Mucosa of descending colon (tissue), 3 donors: ENCODE measurements at regions not wholly inside any gene's neighbourhood (a gene's known extent, or its start where the extent isn't known, plus 50 kb on each side); places are given as distances from the start of the nearest gene placed in this dataset.
"Not testable (repeated sequence)": the region's sequence is repeated elsewhere in the genome, so short reads cannot be mapped to it uniquely, and the experiment has no call there.

Experiments used
- ATAC-seq: fragments of 200-7000 bp; cut with Tn5 transposase; one replicate; pipeline ENCODE4 v1.9.1; 2020; ENCODE audit warnings: mild to moderate bottlenecking, moderate library complexity
- DNase-seq, 3 donors: peaks; one replicate each; pipeline ENCODE4 v3.0.0-alpha.2; 2020
- H3K36me3 ChIP-seq: fragments of 200-600 bp; one replicate; pipeline ENCODE4 v1.8.0; 2021; ENCODE audit warnings: low read depth, mild to moderate bottlenecking
- H3K4me1 ChIP-seq: fragments of 200-600 bp; one replicate; pipeline ENCODE4 v1.8.0; 2021; ENCODE audit warnings: low read depth, mild to moderate bottlenecking
- H3K4me3 ChIP-seq: fragments of 200-600 bp; one replicate; pipeline ENCODE4 v1.8.0; 2021; ENCODE audit warnings: mild to moderate bottlenecking
- H3K9me3 ChIP-seq: fragments of 200-600 bp; one replicate; pipeline ENCODE4 v1.8.0; 2021; ENCODE audit warnings: mild to moderate bottlenecking
- CTCF ChIP-seq: fragments of 200-600 bp; IDR thresholded peaks from one replicate; pipeline ENCODE4 v1.8.0; 2022; ENCODE audit warnings: antibody characterized with exemption, mild to moderate bottlenecking
- intact Hi-C, 2 donors: fragments of 100-400 bp; cut with DNase I in 1 of 2; cut with micrococcal nuclease in 1 of 2; formaldehyde crosslinking; loops; one replicate each; pipeline versions ENCODE4 v1.11.0 to v1.11.1; 2022; cut with DNase I, micrococcal nuclease
- donor health status: DM: no; HTN: no; CAD: no; lungs with moderate emphysema.
- donor health status: DM: no; HTN: no; CAD: no.
- donor health status: DM: no; HTN: yes; CAD: no.

GRCh38 chr13:71304861-71305260 lies 562.1 kb downstream of the DACH1 start:
- ATAC-seq (no peak), DNase-seq (no peak)
- no peaks in the 10 kb centered on the region for H3K9me3 ChIP-seq
- no peaks in the 10 kb centered on the region for H3K36me3 ChIP-seq
- no peak overlapping the region for H3K4me3 ChIP-seq
- TF ChIP-seq CTCF, result no peak
- H3K4me1 ChIP-seq, result no peaks in the 10 kb centered on the region
- intact Hi-C loops, result loop anchor here in 1 of 2 donors (10.0 kb wide), 1 partner anchor 570 kb away; no protein-coding TSS in a partner anchor

- no peak for TF ChIP-seq CTCF
- ATAC-seq (no peak), DNase-seq (peak in 1 of 3 donors; percentile 22)
- Histone ChIP-seq H3K36me3 (no peaks in the 10 kb centered on the region), H3K9me3 (no peaks in the 10 kb centered on the region), H3K4me3 (no peak overlapping the region), H3K4me1 (no peaks in the 10 kb centered on the region)
- intact Hi-C loops, result loop anchor here in 1 of 2 donors (10.0 kb wide), 1 partner anchor 572 kb away; no protein-coding TSS in a partner anchor
Observed at GRCh38 chr13:71303144-71303543, 563.9 kb downstream of the DACH1 start.

- intact Hi-C loops, result loop anchor here in 1 of 2 donors (10.0 kb wide), 1 partner anchor 574 kb away; no protein-coding TSS in a partner anchor
- no peak for ATAC-seq
- no peaks in the 10 kb centered on the region for H3K4me1 ChIP-seq
- H3K4me3 ChIP-seq, result no peak overlapping the region
- DNase-seq, result no peak
- no peak for TF ChIP-seq CTCF
- no peaks in the 10 kb centered on the region for H3K9me3 ChIP-seq
- no peaks in the 10 kb centered on the region for H3K36me3 ChIP-seq
Observed at GRCh38 chr13:71300602-71301001, 566.4 kb downstream of the DACH1 start.

GRCh38 chr13:71291842-71292146 lies 575.2 kb downstream of the DACH1 start:
- TF ChIP-seq CTCF, result no peak
- no peaks in the 10 kb centered on the region for H3K9me3 ChIP-seq
- ATAC-seq, result no peak
- DNase-seq, result no peak
- no peaks in the 10 kb centered on the region for H3K4me1 ChIP-seq
- intact Hi-C loops, result no loop called here
- no peak overlapping the region for H3K4me3 ChIP-seq
- H3K36me3 ChIP-seq, result no peaks in the 10 kb centered on the region

- DNase-seq, result peak in 1 of 3 donors; percentile 48
- Histone ChIP-seq H3K4me3 (no peak overlapping the region), H3K9me3 (no peaks in the 10 kb centered on the region), H3K4me1 (no peaks in the 10 kb centered on the region), H3K36me3 (no peaks in the 10 kb centered on the region)
- TF ChIP-seq CTCF, result no peak
- intact Hi-C loops, result no loop called here
- ATAC-seq, result peak; percentile 43
Observed at GRCh38 chr13:71290963-71291841, 575.8 kb downstream of the DACH1 start.

- intact Hi-C loops, ATAC-seq, H3K36me3 ChIP-seq, H3K9me3 ChIP-seq, H3K4me3 ChIP-seq, DNase-seq, H3K4me1 ChIP-seq: not testable (repeated sequence)
Observed at GRCh38 chr13:71289980-71290379, 577.0 kb downstream of the DACH1 start.
